Panc1 (cell line): ENCODE measurements at regions not wholly inside any gene's neighbourhood (a gene's known extent, or its start where the extent isn't known, plus 50 kb on each side); places are given as distances from the start of the nearest gene placed in this dataset.

Experiments used
- ATAC-seq: fragments of 200-7000 bp; cut with Tn5 transposase; 2 replicates; pipeline ENCODE4 v1.9.1; 2020; ENCODE audit warnings: mild to moderate bottlenecking, moderate library complexity
- BruUV-seq: library from RNA; stranded (reverse); fragments of 400-500 nt; replicated peaks from 2 replicates; lab custom pipeline; 2021; lab: Mats Ljungman, UMichigan
- CTCF ChIA-PET: fragments of 300-600 bp; sonication (Branson Sonifier 250); formaldehyde crosslinking; loops from one replicate; lab custom pipeline; 2022; ENCODE audit warnings: antibody characterized with exemption; lab: Charles Lee
- POLR2A ChIA-PET: fragments of 300-600 bp; sonication (Branson Sonifier 250); formaldehyde crosslinking; loops from one replicate; lab custom pipeline; 2022; ENCODE audit warnings: antibody characterized with exemption; lab: Charles Lee
- DNase-seq: peaks from one replicate; pipeline ENCODE4 v3.0.0-alpha.2; 2010; ENCODE audit warnings: low read depth, low spot score
- H3K27ac ChIP-seq: 2 replicates; pipeline ENCODE4 v1.5.1; 2011; ENCODE audit warnings: mild to moderate bottlenecking, low read length, inconsistent platforms
- H3K27me3 ChIP-seq: fragments of 200-500 bp; sonication (Bioruptor generic); 2 replicates; pipeline ENCODE4 v1.6.0; 2014; ENCODE audit warnings: low read length, inconsistent platforms; ENCODE audit not compliant: control insufficient read depth, insufficient read depth
- H3K36me3 ChIP-seq: fragments of 200-500 bp; sonication (Bioruptor generic); 2 replicates; pipeline ENCODE4 v1.5.1; 2014; ENCODE audit warnings: inconsistent platforms, mild to moderate bottlenecking, low read length, moderate library complexity; ENCODE audit not compliant: control insufficient read depth, insufficient read depth
- H3K4me1 ChIP-seq: 2 replicates; pipeline ENCODE4 v1.5.1; 2011; ENCODE audit warnings: inconsistent platforms, mild to moderate bottlenecking, low read length, moderate library complexity; ENCODE audit not compliant: control insufficient read depth, insufficient read depth
- H3K4me3 ChIP-seq, 2 experiments: 2 replicates each; pipeline ENCODE4 v1.5.1; 2011 to 2012; ENCODE audit warnings: low read depth in 2 of 2, low read length in 2 of 2, mild to moderate bottlenecking in 2 of 2, inconsistent platforms in 1 of 2, moderate library complexity in 1 of 2
- H3K9me3 ChIP-seq: fragments of 200-500 bp; sonication (Bioruptor generic); 2 replicates; pipeline ENCODE4 v1.5.1; 2014; ENCODE audit warnings: low read depth, mild to moderate bottlenecking, inconsistent platforms, low read length, moderate library complexity; ENCODE audit not compliant: control insufficient read depth, insufficient read depth
- CTCF ChIP-seq: fragments of 450-650 bp; IDR thresholded peaks from 2 replicates; pipeline ENCODE4 v1.5.1; 2017; ENCODE audit warnings: mild to moderate bottlenecking
- POLR2AphosphoS5 ChIP-seq: IDR thresholded peaks from 2 replicates; pipeline ENCODE4 v1.6.1; 2012; ENCODE audit warnings: mild to moderate bottlenecking, low read depth, low read length, moderate library complexity
- REST ChIP-seq, 2 experiments: IDR thresholded peaks; 2 replicates each; pipeline ENCODE4 v1.6.1; 2011 to 2012; ENCODE audit warnings: low read depth in 2 of 2, control low read depth in 1 of 2, low read length in 1 of 2, mild to moderate bottlenecking in 1 of 2, moderate library complexity in 1 of 2; ENCODE audit not compliant: insufficient read depth in 1 of 2
- SIN3A ChIP-seq: IDR thresholded peaks from 2 replicates; pipeline ENCODE4 v1.6.1; 2012; ENCODE audit warnings: low read depth, mild to moderate bottlenecking, low read length, moderate library complexity, borderline replicate concordance; ENCODE audit not compliant: insufficient read depth
- TCF7L2 ChIP-seq: IDR thresholded peaks from 2 replicates; pipeline ENCODE4 v1.6.1; 2011; ENCODE audit warnings: mild to moderate bottlenecking, low read depth, low read length, inconsistent platforms
- in situ Hi-C: cut with HindIII; loops from 2 replicates; pipeline ENCODE4 v1.10.0; 2016; ENCODE audit warnings: low sequenced_read_pairs, low pct_unique_long_range_greater_than_20kb
- intact Hi-C: fragments of 100-400 bp; cut with micrococcal nuclease; formaldehyde crosslinking; loops from one replicate; pipeline ENCODE4 v1.10.0; 2022; ENCODE audit not compliant: unreplicated experiment

- H3K36me3 ChIP-seq: no peaks in the 10 kb centered on the region
- no peak for TF ChIP-seq CTCF
- TF ChIP-seq TCF7L2: no peak
- TF ChIP-seq POLR2AphosphoS5: no peak
- no peak for TF ChIP-seq REST (IDR thresholded peaks at IDR 0.05; ENCODE audit: insufficient read depth in 1 of 2, low read depth in 2 of 2, low read length in 1 of 2)
- TF ChIP-seq SIN3A: no peak
- ChIA-PET POLR2A (no interaction called here), CTCF (interaction anchor here (0.6 kb wide), 1 partner anchor 68 kb away, joined by 5 read pairs; no protein-coding TSS in a partner anchor)
- in situ Hi-C loops: no loop called here
- intact Hi-C loops: no loop called here
- no peak overlapping the region for H3K4me3 ChIP-seq
- no peaks in the 10 kb centered on the region for H3K9me3 ChIP-seq
- no TSS peak for BruUV-seq
- ATAC-seq (no peak), DNase-seq (no peak)
- no peaks in the 10 kb centered on the region for H3K27me3 ChIP-seq
- H3K27ac ChIP-seq: no peak overlapping the region
- H3K4me1 ChIP-seq: no peaks in the 10 kb centered on the region
Measured at GRCh38 chr1:30601316-30602085, 121.9 kb downstream of the MATN1 start.

- Histone ChIP-seq H3K27me3 (peaks cover 4% of the 10 kb centered on the region; the same call in 1 of the 2 replicates), H3K4me1 (no peaks in the 10 kb centered on the region), H3K36me3 (no peaks in the 10 kb centered on the region), H3K4me3 (no peak overlapping the region), H3K9me3 (no peaks in the 10 kb centered on the region), H3K27ac (no peak overlapping the region)
- POLR2A ChIA-PET: no interaction called here
- in situ Hi-C loops: no loop called here
- TF ChIP-seq POLR2AphosphoS5: no peak
- no peak for TF ChIP-seq TCF7L2
- BruUV-seq: no TSS peak
- DNase-seq (no peak), ATAC-seq (no peak)
- intact Hi-C loops: no loop called here
- CTCF ChIA-PET: no interaction called here
Measured at GRCh38 chr1:30600706-30601105, 122.7 kb downstream of the MATN1 start.

GRCh38 chr1:30600258-30600657 lies 123.1 kb downstream of the MATN1 start:
- Histone ChIP-seq H3K4me1 (no peaks in the 10 kb centered on the region), H3K4me3 (no peak overlapping the region), H3K27ac (no peak overlapping the region), H3K36me3 (no peaks in the 10 kb centered on the region), H3K27me3 (peaks cover 4% of the 10 kb centered on the region; the same call in 1 of the 2 replicates), H3K9me3 (no peaks in the 10 kb centered on the region)
- CTCF ChIA-PET: no interaction called here
- TF ChIP-seq TCF7L2: no peak
- TF ChIP-seq CTCF: no peak
- TF ChIP-seq REST (IDR thresholded peaks at IDR 0.05; ENCODE audit: insufficient read depth in 1 of 2, low read depth in 2 of 2, low read length in 1 of 2): no peak
- no peak for TF ChIP-seq POLR2AphosphoS5
- no peak for TF ChIP-seq SIN3A
- POLR2A ChIA-PET: no interaction called here
- no TSS peak for BruUV-seq
- intact Hi-C loops (no loop called here), in situ Hi-C loops (no loop called here)
- no peak for DNase-seq
- ATAC-seq: no peak
